ENCODE measurements at regions not wholly inside any gene's neighbourhood (a gene's known extent, or its start where the extent isn't known, plus 50 kb on each side); places are given as distances from the start of the nearest gene placed in this dataset.
"Not testable (repeated sequence)": the region's sequence is repeated elsewhere in the genome, so short reads cannot be mapped to it uniquely, and the experiment has no call there.

- no peak for TF ChIP-seq CTCF (IDR thresholded peaks at IDR 0.05; ENCODE audit: borderline replicate concordance)
- DNase-seq = no peak
- intact Hi-C loops (cut with micrococcal nuclease) = no loop called here
- Histone ChIP-seq H3K9me3 (replicated peaks) (no peaks in the 10 kb centered on the region), H3K4me3 (no peak overlapping the region), H3K4me1 (peaks cover 2% of the 10 kb centered on the region), H3K27ac (replicated peaks) (no peak overlapping the region), H3K36me3 (no peaks in the 10 kb centered on the region), H3K27me3 (ENCODE audit: low read depth) (no peaks in the 10 kb centered on the region)
Observed at GRCh38 chrX:127884921-127885320, 167.3 kb downstream of the ACTRT1 start.

GRCh38 chrX:127879585-127879984 is 172.6 kb downstream of the ACTRT1 start:
- no peaks in the 10 kb centered on the region for H3K36me3 ChIP-seq
- intact Hi-C loops (cut with micrococcal nuclease) = no loop called here
- no peak for TF ChIP-seq CTCF (IDR thresholded peaks at IDR 0.05; ENCODE audit: borderline replicate concordance)

GRCh38 chrX:127877318-127877717 is 174.9 kb downstream of the ACTRT1 start:
- intact Hi-C loops (cut with micrococcal nuclease) = no loop called here

More at GRCh38 chrX:127879585-127879984, 172.6 kb downstream of the ACTRT1 start:
- Histone ChIP-seq H3K27ac (replicated peaks) (peak overlapping the region; percentile 36), H3K9me3 (replicated peaks) (no peaks in the 10 kb centered on the region), H3K4me3 (no peak overlapping the region), H3K27me3 (ENCODE audit: low read depth) (no peaks in the 10 kb centered on the region), H3K4me1 (peaks cover 3% of the 10 kb centered on the region)
- DNase-seq = no peak

GRCh38 chrX:127873637-127874036 is 178.6 kb downstream of the ACTRT1 start:
- Histone ChIP-seq H3K4me3 (no peak overlapping the region), H3K4me1 (no peaks in the 10 kb centered on the region), H3K27ac (replicated peaks) (no peak overlapping the region), H3K27me3 (ENCODE audit: low read depth) (no peaks in the 10 kb centered on the region), H3K9me3 (replicated peaks) (no peaks in the 10 kb centered on the region), H3K36me3 (no peaks in the 10 kb centered on the region)
- no peak for DNase-seq
- TF ChIP-seq CTCF (IDR thresholded peaks at IDR 0.05; ENCODE audit: borderline replicate concordance) = no peak
- intact Hi-C loops (cut with micrococcal nuclease) = no loop called here

More at GRCh38 chrX:127877318-127877717, 174.9 kb downstream of the ACTRT1 start:
- Histone ChIP-seq H3K9me3 (replicated peaks) (no peaks in the 10 kb centered on the region), H3K4me3 (peak overlapping the region; percentile 34), H3K27me3 (ENCODE audit: low read depth) (no peaks in the 10 kb centered on the region), H3K36me3 (no peaks in the 10 kb centered on the region), H3K27ac (replicated peaks) (peak overlapping the region; percentile 44), H3K4me1 (peaks cover 3% of the 10 kb centered on the region)
- no peak for DNase-seq
- no peak for TF ChIP-seq CTCF (IDR thresholded peaks at IDR 0.05; ENCODE audit: borderline replicate concordance)

- H3K27me3 ChIP-seq (ENCODE audit: low read depth); H3K4me3 ChIP-seq; DNase-seq; H3K27ac ChIP-seq (replicated peaks); intact Hi-C loops (cut with micrococcal nuclease); H3K4me1 ChIP-seq; H3K36me3 ChIP-seq: not testable (repeated sequence)
- peaks cover 17% of the 10 kb centered on the region for H3K9me3 ChIP-seq (replicated peaks)
Observed at GRCh38 chrX:127866857-127867256, 185.3 kb downstream of the ACTRT1 start.

- H3K27me3 ChIP-seq (ENCODE audit: low read depth) = no peaks in the 10 kb centered on the region
- TF ChIP-seq CTCF (IDR thresholded peaks at IDR 0.05; ENCODE audit: borderline replicate concordance) = no peak
- H3K4me1 ChIP-seq = no peaks in the 10 kb centered on the region
- intact Hi-C loops (cut with micrococcal nuclease) = no loop called here
- no peak for DNase-seq
- no peak overlapping the region for H3K4me3 ChIP-seq
- no peaks in the 10 kb centered on the region for H3K36me3 ChIP-seq
- peaks cover 6% of the 10 kb centered on the region for H3K9me3 ChIP-seq (replicated peaks)
- H3K27ac ChIP-seq (replicated peaks) = no peak overlapping the region
Observed at GRCh38 chrX:127861611-127862010, 190.6 kb downstream of the ACTRT1 start.
